Glomerular endothelial cell (primary cell): ENCODE measurements at regions not wholly inside any gene's neighbourhood (a gene's known extent, or its start where the extent isn't known, plus 50 kb on each side); places are given as distances from the start of the nearest gene placed in this dataset.
"Not testable (repeated sequence)": the region's sequence is repeated elsewhere in the genome, so short reads cannot be mapped to it uniquely, and the experiment has no call there.

Source experiments
- DNase-seq: peaks from one replicate; pipeline ENCODE4 v3.0.0-alpha.2; 2011; ENCODE audit warnings: low read depth, low spot score; ENCODE audit errors: extremely low read depth

GRCh38 chr7:142539901-142540300, 209.4 kb upstream of the PRSS1 start:
- no peak for DNase-seq

- no peak for DNase-seq
Observed at GRCh38 chr7:142537760-142538159, 211.5 kb upstream of the PRSS1 start.

GRCh38 chr7:142535123-142535779, 214.0 kb upstream of the PRSS1 start:
- no peak for DNase-seq

GRCh38 chr7:142534726-142535122, 214.5 kb upstream of the PRSS1 start:
- no peak for DNase-seq

- no peak for DNase-seq
Observed at GRCh38 chr7:142533920-142534319, 215.4 kb upstream of the PRSS1 start.

- no peak for DNase-seq
Observed at GRCh38 chr7:142529591-142529990, 219.7 kb upstream of the PRSS1 start.

GRCh38 chr7:142528608-142529408, 220.5 kb upstream of the PRSS1 start:
- no peak for DNase-seq

GRCh38 chr7:142523821-142524460, 225.3 kb upstream of the PRSS1 start:
- DNase-seq = no peak

- no peak for DNase-seq
Observed at GRCh38 chr7:142522735-142523134, 226.5 kb upstream of the PRSS1 start.

GRCh38 chr7:142520885-142521284, 228.4 kb upstream of the PRSS1 start:
- not testable (repeated sequence) for DNase-seq

GRCh38 chr7:142520455-142520854, 228.8 kb upstream of the PRSS1 start:
- not testable (repeated sequence) for DNase-seq

- no peak for DNase-seq
Observed at GRCh38 chr7:142519079-142520078, 229.9 kb upstream of the PRSS1 start.

- no peak for DNase-seq
Observed at GRCh38 chr7:142516038-142516501, 233.2 kb upstream of the PRSS1 start.

- DNase-seq = not testable (repeated sequence)
Observed at GRCh38 chr7:142514716-142515115, 234.6 kb upstream of the PRSS1 start.

- no peak for DNase-seq
Observed at GRCh38 chr7:142513178-142513955, 235.9 kb upstream of the PRSS1 start.

GRCh38 chr7:142511801-142512200, 237.5 kb upstream of the PRSS1 start:
- DNase-seq = no peak

GRCh38 chr7:142511374-142511773, 237.9 kb upstream of the PRSS1 start:
- no peak for DNase-seq

- DNase-seq = not testable (repeated sequence)
Observed at GRCh38 chr7:142509235-142509634, 240.0 kb upstream of the PRSS1 start.

GRCh38 chr7:142508251-142508650, 241.0 kb upstream of the PRSS1 start:
- no peak for DNase-seq

GRCh38 chr7:142507799-142508198, 241.5 kb upstream of the PRSS1 start:
- DNase-seq = no peak
